Astrocyte of the hippocampus (primary cell): ENCODE measurements at regions not wholly inside any gene's neighbourhood (a gene's known extent, or its start where the extent isn't known, plus 50 kb on each side); places are given as distances from the start of the nearest gene placed in this dataset.

Experiments
- DNase-seq: peaks from one replicate; pipeline ENCODE4 v3.0.0; 2011; ENCODE audit warnings: low read depth, low spot score

DNA sequence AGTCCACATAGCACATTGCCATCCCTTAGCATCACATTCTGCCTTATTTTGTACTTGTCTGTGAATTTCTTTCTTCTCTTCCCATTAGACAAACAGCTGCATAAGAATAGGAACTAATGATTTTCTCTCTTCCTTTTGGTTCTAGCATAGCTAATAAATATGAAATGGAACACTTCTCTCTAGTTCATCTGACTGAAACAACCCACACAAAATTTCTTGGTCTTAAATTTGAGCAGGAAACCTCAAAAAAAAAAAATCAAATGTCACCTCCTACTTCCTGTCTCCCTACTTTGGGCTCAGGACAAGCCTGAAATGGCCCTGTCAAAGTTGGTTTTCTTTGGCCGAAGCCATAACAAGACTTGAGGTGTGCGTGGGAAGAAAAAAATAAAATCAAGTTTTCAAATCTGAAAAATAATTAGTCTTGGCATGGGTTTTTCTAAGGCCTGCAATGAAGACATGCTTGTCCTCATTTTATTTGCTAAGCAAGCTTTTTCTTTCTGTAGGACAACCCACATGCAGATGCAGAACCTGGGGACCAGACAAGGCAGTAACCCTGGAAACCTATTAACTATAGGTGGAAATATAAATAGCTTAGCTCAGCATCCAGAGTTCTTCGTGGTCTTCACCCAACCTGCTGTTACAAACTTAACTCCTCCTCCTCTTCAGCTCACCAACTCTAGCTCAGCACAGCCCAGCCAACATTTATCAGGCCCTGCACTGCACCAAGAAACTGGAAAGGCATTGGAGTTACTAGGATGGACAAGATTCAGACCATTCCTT, 523.5 kb upstream of the KLF4 start:
- DNase-seq, result no peak

DNA sequence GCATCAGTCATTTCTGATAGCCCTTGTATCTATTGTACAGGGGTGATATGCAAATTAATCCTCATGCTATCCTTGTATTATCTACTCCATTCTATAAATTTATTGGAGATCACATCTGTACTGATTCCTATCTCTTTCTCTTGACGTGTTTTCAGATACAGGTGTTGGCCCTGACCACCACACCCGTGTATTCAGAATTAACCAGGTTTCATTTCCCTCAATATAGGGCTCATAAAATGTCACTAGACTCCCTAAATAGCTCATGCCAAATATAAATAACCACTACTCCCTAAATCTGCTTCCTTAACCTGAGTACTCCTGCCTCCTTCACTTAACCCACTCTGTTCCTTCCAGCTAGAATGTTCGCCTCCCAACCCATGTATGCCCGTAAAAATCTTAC, 522.8 kb upstream of the KLF4 start:
- DNase-seq, result no peak

DNA sequence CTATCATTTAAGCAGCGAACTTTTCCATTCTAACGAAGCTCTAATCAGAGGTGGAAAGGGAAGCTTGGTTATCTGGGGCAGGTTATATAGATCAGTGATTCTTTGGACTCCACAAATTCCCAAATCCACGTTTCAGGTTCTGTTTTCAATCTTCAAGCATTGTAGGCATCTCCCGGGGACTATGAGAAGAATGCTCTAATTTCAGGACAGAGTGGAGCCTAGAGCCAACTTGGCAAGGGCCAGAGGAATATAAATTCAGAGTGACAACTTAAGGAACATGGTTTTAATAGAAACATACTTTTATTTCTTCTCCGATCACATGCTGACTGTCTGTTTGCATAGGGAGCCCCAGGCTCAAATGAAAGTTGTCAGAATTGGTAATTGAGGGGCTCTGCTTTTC, 514.0 kb upstream of the KLF4 start:
- no peak for DNase-seq

- DNase-seq, result no peak
Measured at GRCh38 chr9:108002371-108002956, 512.9 kb upstream of the KLF4 start.

GRCh38 chr9:108001237-108001636, 511.7 kb upstream of the KLF4 start:
- DNase-seq, result no peak

GRCh38 chr9:107999890-108000289, 510.3 kb upstream of the KLF4 start:
- no peak for DNase-seq

GRCh38 chr9:107999011-107999410, 509.4 kb upstream of the KLF4 start:
- DNase-seq, result no peak

DNA sequence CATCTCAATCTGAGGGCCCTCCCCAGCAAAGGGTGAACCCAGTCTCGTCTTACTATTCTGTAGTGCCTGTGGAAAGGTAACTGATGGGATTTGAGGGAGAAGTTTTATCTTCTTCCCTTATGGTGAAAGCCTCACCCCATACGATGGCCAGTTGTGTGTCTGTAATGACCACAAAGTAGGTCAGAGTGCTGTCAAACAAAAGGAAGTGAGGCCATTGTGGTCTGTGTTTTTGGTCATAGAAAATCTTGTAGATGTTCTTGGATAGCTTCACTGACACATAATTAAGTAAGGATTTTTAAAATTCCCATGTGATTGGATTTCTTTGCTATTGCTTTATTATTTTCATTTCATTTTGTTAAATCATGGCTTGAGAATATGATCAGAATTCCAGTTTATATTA, 505.1 kb upstream of the KLF4 start:
- DNase-seq, result no peak

DNA sequence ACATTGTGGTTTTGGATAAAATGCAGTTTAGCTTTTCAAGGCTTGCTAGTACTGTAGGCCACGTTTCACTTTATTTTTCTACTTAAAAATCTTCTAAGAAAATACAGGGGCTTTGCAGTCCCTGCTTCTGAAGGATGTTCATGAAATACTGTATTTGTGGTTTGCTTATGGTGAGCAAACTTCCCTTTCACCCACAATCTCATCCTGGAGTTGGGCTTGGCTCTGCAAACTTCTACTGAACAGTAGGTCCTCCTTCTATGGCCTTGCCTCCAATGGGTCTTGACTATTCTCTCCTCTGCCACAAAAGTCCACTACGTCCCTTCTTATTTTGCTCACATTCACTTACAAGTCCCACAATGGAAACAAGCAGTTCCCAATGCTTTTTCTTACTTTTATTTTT, 502.7 kb upstream of the KLF4 start:
- no peak for DNase-seq

DNA sequence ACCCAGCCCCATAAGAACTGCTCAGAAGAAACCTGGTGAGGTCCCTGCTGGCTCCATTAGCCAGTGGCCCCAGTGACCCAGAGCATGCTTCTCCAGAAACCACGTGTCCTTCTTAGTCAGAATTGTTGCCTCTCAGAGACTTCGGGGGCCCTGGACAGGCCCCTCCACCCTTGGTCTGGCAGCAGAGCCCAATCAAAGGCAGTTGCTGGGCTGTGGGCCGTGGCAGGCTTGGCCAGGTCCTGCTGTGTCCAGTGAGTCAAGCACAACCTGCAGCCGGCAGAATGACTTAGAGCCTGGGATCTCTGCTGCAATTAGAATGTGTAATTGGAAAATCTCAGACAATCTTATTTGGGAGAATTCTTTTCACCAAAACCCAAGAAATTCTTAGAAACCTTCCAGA, 502.0 kb upstream of the KLF4 start:
- DNase-seq, result no peak

- DNase-seq, result no peak
Measured at GRCh38 chr9:107989544-107989943, 500.0 kb upstream of the KLF4 start.

DNA sequence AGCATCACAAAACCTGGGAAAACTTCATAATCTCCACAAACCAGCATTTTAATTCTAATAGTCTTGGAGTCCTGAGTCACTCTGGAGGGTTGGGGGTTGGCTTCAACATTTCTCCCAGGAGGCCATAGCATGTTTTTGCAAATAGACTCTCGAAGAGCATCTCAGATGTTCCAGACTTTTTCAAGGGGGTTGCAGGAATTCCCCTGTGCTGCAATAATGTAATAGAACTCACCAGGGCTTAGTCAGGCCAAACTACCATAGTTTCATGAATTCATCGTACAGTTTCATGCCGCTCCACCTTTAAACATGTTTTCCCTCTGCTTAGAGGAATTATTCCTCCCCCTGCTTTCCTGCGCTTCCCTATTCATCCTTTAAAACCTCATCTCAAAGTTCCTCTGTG, 499.5 kb upstream of the KLF4 start:
- DNase-seq, result no peak

GRCh38 chr9:107984956-107985355, 495.4 kb upstream of the KLF4 start:
- DNase-seq, result no peak

- DNase-seq, result no peak
Measured at GRCh38 chr9:107983762-107984161, 494.2 kb upstream of the KLF4 start.

GRCh38 chr9:107983181-107983603, 493.6 kb upstream of the KLF4 start:
- peak; percentile 58 for DNase-seq

DNA sequence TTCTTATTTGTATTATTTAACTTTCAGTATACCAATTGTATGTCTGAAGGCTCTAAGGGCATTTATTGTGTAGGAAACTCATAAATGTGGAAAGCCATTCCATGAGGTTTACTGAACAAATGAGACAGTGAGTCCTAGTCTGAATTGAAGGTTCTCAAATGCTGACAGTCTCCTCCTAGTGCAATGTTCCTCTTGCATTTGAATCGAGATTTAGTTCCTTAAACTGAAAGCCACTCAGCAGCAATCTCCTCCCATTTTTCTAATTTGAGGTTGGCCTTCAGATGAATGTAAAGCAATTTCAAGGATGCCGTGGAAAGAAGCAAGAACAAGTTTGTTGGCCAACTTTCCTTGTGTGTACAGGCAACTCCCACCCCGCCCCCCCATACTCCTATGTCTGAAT, 493.2 kb upstream of the KLF4 start:
- DNase-seq, result no peak

DNA sequence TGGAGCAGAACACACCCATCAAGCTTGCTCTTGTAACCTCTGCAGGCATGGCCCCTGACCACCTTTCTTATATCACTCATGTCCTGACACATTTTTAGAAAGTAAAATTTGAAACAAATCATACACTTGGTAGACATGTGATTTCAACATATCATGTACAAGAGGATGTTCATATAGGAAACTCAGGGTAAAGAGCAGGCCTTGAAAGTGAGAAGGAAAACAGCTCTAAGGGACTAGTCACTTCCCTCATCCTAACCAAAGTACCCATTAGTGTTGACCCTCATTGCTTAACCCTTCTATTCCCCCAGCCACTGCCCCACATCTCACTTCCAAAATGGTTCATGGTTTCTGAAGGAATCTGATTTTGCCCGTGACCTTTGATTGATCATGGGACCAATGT, 492.4 kb upstream of the KLF4 start:
- DNase-seq, result no peak

- DNase-seq, result no peak
Measured at GRCh38 chr9:107980984-107981383, 491.4 kb upstream of the KLF4 start.

GRCh38 chr9:107976767-107977166, 487.2 kb upstream of the KLF4 start:
- DNase-seq, result no peak

DNA sequence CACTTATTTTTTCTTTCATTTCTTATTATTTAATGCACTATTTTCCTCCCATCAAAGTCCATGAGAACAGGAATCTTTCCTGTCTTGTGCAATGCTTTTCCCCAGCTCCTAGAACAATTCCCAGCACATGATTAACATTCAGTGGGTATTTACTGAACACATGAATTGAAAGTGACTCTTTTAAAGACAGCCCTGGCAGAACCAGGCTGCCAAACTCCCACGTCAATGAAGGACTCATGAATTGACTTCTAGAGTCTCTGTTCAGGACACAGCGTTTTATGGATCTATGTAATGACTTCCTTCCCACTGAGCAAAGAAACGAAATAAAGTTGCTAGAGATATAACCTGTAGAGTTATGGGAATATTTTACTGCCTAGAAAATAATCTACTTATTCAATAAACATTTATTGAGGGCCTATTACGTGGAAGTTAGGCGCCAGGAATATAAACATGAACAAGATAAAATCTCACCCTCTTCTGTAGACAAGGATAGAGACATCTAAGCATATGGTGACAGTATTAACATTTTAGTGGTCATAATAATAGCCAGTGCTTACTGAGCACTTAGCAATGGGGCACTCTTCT, 485.9 kb upstream of the KLF4 start:
- no peak for DNase-seq

GRCh38 chr9:107973451-107973850, 483.9 kb upstream of the KLF4 start:
- no peak for DNase-seq

DNA sequence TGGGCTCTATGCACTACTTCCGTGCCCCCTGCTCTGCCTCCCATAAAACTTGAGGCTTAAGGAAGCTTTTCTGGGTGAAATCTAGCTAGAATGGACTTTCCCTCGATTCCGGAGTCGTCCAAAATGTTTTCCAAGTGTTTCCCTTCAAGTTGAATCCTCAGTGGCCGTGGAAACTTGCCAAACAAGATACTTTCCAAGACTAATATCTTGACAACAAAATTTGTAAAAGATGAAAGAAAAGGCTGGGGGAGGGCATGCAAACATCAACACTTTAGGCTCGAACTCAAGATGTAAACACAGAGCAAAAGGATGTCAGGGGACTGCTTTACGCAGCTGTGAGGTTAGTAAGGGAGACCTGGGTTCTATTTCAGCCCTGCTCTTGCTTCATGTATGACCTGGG, 482.8 kb upstream of the KLF4 start:
- DNase-seq, result no peak

DNA sequence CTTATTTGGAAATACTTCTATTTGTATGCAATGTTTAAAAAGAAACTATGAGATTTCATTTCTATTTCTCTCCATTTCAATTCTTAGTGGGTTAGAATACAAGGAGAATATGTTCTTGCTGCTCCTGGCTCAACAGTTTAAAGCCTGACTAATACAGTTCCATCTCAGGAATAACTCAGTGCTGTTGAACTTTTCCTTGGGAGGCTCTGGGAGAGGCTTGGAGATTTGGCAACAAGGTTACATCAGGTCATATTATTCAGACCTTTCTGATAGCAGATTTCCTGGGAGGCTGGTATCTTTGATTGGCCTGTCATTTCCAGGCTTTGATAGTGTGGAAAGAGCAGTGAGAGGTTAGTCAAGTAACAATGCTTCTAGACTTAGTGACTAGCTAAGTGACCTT, 481.7 kb upstream of the KLF4 start:
- DNase-seq, result no peak
